Stimulated activated CD4-positive, alpha-beta T cell treated with anti-CD3 and anti-CD28 coated beads, Interleukin-2, amount 100 ng/mL, for 24 hours (primary cell): ENCODE measurements at regions not wholly inside any gene's neighbourhood (a gene's known extent, or its start where the extent isn't known, plus 50 kb on each side); places are given as distances from the start of the nearest gene placed in this dataset.

Experiments used
- DNase-seq, 2 donors: peaks; one replicate each; pipeline ENCODE4 v3.0.0-alpha.2; 2020

DNA sequence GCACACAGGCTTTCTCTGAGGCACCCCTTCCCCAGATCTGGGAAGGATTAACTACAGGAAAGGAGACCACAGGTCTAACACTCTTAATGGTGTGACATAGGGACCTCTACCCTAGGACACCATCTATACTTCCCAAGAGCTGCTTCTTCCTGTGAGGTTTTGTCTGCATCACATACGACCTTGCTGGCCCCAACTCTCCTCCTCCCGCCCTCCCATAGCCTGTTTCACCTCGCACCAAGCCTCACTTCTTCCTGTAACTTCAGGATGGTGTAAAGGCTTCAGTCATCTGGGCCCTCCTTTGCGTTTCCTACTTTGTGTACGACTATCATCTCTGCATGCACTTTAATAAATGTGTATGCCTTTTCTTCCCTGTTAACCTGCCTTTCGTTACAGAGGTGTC, 274.3 kb downstream of the KLF6 start:
- no peak for DNase-seq

DNA sequence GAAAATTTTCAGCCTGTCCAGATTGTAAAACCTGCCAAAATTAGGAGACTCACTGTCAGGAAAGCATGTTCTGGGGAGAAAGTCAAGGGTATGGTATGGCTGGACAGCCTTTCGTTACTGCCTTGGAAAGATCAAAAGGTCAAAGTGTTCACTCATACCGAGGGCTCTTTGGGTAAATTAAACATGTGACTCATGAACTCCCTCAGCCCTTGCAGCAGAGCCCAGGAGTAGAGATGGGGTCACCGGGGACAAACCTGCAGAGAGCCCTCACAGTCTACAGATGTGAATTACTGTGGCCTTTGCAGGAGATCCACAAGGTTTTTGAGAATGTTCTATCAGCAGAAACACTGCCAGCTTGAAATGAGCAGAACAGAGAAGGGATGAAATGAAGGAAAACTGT, 275.7 kb downstream of the KLF6 start:
- no peak for DNase-seq

DNA sequence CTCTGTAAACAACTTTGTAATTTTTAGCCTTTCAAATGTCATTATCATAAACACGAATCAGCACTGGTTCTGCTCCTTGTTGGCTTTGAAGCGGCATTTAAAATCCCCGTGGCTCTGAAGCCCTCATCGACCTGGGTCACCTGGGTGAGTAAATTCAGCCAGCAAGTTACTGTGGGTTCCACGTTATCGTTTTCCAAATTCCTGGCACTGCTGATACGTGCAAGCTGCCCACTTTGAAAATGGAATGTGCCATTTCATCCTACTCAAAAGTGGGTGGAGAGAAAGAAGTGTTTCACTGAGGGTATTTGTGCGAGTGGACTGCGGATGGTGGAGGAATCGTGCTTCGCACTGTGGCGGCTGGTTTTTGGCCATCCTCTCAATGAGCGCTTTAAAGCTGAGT, 281.7 kb downstream of the KLF6 start:
- DNase-seq = no peak

DNA sequence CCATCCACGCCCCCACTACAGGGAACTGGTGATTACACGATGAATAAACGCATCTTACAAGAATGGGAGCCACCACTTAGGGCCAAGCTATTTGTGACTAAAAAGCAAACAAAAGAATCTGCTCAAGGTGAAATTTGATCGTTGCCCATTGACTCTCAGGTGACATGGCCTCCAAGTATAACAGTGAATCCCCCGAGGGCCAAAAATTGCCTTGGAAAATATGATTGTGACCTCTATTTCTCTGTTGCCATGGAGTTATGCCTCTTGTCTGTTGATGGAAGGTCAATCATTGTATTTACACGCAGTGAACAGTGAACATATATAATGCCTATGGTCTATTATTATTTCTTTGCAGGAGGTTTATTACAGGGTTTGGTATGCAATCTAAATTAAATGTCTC, 282.3 kb downstream of the KLF6 start:
- DNase-seq = no peak

DNA sequence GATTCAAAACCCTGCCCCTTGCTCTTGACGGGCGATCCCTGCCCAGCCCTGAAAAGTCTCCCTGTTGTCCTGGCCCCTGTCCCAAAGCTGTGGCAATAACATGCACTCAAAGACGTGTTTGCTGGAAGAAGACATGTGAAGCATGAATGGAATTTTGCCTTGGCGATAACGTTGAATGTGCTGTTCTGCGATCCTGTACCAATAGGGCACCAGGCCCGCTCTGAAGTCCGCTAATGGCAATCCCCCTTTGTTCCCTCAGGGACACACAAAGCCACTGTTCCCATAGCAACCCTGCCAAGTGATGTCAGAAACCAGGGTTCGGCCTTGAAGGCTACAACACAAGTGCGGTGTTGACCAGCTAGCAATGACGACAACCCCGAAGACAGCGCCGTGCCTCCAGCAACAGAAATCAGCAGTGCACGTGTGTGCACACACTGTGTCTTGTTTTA, 284.6 kb downstream of the KLF6 start:
- DNase-seq = no peak

DNA sequence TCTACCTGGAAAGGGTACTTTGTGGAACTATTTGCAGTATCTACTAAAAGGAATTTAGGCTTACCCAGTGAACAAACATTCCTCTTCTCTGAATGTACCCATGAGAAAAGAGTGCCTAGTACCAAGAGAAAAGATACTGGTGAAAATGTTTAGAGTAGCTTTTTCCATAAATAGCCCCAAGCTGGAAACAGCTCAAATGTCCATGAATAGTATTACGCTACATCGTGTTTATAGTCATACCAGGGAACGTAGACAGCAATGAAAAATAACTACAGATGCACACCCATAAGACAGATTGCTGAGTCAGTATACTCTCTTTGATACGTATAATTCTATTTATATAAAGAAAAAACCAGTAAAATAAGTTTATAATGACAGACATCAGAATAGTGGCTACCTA, 285.9 kb downstream of the KLF6 start:
- DNase-seq = no peak

DNA sequence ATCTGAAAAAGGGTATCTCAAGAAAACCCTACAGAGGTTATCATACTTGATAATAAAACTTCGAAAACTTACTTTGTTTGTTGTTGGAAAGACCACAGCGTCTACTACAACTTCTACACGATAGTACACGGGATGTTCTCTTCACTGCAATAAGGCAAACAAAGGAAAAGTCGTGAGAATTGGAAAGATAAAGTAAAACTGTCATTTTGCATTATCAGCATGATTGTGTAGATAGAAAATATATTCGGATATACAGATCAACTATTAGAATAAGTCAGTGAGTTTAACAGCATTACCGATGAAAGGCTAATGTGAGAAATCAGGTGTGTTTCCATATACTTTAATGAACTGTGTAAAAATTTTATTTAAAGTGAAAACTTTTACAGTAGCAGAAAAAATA, 287.4 kb downstream of the KLF6 start:
- DNase-seq = no peak

DNA sequence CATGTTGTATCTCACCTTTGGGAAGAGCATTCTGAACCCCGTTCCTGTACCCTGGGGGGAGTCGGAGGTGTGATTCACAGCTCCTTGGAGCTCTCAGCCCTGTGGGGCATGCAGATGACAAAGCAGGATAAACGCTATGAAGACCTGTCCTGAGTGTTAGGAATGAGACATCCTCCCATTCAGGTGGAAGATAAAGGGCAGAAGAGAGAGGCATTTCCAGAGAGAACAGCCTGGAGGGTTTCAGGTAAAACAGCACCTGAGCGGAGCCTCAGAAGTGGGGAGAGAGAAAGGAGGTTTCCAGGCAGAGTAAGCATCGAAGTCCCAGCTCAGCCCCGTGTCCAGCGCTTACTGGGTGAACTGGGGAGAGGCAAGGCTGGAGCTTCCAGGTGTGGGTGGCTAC, 288.9 kb downstream of the KLF6 start:
- no peak for DNase-seq

DNA sequence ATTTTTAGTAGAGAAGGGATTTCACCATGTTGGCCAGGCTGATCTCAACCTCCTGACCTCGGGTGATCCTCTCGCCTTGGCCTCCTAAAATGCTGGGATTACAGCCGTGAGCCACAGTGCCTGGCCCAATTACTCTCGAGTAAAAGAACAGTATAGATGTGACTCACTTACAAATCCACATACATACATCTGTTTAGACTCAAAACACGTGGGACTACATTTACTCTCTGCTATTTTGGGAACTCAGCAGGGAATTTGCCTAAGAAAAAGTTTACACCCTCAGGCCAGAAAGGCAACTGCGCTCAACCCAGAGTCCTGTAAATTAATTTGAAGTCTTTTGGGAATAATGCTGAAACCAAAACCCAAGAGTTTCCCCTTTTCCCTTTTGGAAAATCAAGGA, 289.7 kb downstream of the KLF6 start:
- no peak for DNase-seq

DNA sequence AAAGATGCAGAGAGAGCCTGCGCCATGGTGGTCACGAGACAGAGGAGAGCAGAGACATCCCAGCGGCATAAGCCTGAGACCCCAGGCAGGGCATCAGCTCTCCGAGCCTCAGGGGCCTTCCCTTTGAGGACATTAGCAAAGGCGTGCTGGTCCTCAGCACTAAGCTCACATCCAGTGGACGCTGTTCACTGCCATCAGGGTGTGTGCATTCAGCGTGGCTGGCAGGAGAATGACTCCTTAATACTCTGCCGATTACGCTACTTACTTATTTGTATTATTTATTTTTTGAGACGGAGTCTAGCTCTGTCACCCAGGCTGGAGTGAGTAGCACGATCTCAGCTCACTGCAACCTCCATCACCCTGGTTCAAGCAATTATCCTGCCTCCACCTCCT, 290.2 kb downstream of the KLF6 start:
- no peak for DNase-seq

DNA sequence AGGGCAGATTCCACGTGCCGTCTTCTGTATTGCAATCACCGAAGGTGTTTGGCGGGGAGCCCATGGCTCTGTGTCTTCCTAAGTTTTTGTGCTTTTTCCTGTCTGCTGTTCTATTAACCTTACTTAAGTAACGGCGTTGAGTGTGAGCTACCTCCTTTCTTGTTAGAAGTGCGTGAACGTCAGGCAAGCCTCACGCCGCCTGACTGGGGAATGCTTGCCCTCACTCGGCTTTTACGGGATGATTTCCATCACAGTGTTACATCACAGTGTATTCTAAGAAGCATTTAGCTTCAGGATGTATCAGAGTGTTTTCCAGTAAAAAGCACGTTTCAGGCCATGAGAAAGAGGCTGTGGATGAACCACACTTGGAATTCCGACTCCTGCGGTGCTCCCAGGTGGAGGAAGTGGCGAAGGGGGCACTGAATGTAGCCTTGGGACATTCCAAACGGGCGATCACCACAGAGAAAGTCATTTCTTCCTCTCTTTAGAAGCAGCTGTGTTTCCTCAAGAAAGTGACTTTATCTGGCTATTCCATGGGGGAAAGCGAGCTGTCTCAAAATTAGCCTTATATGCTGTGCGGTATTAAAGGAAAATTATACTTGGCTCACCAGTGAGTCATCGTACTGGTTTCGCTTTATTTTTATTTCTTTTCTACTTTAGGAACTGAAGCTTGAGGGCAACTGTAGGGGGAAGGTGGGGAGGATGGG, 290.7 kb downstream of the KLF6 start:
- DNase-seq = no peak

DNA sequence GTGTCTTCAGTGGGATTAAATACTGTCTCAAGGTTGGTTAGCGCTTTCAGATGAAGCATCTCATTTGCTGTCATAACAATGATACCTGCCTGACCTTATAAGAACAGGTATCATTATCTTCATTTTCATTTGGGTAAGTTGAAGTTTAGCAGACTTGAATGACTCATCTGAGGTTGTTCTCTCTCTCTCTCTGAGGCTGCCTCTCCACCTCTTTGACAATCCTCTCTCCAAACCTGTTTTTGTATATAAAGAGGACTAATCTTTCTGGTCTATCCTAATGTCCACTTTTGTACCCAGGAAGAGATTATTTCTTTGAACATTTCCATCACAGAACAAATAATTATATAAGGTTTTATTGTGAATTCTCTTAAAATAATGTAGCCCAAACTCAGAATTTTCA, 291.4 kb downstream of the KLF6 start:
- no peak for DNase-seq

DNA sequence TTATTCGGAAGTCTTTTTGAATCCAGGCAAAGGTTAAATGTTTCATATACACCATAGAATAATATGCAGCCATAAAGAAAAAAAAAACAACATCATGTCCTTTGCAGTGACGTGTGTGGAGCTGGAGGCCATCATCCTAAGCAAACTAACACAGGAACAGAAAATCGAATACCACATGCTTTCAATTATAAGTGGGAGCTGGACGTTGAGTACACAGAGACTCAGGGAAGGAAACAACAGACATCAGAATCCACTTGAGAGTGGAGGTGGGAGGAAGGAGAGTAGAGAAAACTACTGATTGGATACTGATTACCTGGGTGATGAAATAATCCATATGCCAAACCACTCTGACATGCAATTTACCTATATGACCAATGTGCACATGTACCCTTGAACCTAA, 293.4 kb downstream of the KLF6 start:
- DNase-seq = no peak

DNA sequence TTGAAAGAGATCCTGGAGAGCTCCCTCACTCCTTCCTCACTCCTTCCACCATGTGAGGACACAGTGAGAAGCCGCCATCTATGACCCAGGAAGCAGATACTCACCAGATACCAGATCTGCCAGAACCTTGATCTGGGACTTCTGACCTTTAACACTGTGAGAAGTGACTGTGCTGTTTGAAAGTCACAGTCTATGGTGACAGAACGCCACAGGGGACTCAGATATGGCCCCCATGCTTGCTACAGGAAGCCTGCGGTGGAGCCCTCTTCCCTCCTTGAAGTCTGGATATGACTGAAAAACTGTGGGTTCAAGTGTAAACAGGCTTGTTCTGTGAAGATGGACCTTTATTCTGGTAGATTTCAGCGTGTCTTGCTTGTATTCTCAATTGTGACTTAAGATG, 297.8 kb downstream of the KLF6 start:
- no peak for DNase-seq

DNA sequence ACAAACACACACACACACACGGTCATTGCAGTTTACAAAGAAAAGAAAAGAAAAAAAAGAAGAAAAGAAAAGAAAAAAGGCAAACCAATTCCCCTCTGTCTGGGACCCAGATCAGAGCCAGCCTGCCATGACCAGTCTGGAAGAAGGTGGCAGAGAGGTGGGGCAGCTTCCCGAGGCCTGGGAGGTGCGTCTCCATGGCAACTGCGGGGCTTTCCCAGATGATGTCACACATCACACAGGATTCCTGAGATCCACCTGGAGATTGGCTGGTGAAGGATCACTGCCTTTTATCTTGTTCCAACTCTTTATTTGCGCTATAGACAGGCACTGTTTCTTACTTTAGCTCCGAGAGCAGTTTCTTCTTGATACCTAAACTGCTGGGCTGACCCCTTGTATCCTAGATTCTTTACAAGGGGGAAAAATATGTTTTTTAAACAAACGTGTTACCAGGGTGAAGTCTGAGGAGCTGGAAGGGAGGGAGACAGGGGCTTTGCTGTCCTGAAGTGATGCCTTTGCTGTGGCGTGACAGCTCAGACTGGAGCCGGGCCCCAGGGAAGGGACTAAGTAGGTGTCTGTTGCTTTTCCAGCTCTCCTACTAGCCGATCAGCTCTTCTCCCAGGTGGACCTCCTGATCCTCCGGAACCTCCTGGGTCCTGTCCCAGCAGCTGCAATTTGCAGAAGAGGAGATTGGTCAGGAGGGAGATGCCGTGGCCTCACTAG, 298.5 kb downstream of the KLF6 start:
- DNase-seq = no peak

DNA sequence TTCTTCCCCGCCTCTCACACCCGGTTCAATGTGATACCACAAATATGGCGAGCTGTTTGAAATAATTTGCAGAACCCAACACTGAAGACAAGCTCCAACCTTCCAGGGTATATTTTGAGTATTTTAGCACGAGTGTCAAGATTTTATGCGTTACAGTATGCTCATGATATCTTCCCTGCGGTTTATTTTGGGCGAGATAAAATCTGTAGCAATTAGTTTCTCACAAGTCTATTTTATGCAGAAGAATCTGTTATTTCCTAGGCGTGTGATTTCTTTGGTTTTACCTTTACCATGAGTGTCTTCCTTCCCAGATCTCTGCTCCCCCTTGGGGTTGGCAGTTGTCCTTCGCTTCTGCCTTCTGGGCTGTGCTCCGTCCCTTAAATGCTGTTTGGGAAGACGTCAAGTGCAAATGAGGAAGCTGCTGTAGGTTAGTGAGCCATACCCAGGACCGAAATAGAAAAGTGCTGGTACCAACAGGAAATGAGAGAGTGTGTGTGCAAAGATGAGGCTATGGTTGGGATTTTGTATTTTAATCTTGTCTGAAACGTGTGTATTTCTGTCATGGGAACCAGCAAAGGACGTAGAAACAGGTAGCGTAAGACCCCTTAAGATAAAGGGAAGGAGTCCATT, 299.8 kb downstream of the KLF6 start:
- DNase-seq = no peak

DNA sequence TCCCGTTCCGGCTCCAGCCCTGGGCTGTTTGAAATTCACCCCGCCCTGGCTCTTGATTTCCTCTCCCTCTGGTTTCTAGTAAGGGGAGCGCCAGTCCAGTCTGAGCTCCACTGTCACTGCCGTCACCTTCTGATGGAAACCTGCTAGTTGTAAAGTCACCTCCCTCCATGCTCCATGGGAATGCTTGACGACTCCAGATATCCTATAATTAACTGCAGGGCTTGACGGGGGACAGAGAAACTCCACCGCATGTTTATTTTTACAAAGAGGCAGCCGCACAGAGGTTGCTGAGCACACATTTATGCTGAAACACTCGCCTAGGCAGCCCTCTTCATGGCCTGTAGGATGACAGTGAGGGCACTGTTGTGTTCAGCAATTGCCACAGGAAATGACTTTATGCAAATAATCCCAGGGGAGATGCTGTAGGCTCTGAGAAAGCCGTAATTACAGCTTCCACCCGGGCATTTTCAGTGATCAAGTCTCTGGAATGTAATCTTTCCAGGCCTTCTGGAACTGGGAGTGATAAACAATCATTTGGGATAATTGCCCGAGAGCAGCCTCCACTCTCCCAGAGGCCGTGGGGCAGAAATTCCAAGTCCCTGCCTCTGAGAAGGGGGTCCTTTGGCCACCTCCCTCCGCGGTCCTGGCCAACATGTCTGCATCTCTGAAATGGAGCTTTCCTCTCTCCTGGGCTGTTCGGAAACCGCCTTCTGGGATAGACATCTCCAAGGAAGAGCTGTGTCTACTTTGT, 300.5 kb downstream of the KLF6 start:
- DNase-seq = no peak

DNA sequence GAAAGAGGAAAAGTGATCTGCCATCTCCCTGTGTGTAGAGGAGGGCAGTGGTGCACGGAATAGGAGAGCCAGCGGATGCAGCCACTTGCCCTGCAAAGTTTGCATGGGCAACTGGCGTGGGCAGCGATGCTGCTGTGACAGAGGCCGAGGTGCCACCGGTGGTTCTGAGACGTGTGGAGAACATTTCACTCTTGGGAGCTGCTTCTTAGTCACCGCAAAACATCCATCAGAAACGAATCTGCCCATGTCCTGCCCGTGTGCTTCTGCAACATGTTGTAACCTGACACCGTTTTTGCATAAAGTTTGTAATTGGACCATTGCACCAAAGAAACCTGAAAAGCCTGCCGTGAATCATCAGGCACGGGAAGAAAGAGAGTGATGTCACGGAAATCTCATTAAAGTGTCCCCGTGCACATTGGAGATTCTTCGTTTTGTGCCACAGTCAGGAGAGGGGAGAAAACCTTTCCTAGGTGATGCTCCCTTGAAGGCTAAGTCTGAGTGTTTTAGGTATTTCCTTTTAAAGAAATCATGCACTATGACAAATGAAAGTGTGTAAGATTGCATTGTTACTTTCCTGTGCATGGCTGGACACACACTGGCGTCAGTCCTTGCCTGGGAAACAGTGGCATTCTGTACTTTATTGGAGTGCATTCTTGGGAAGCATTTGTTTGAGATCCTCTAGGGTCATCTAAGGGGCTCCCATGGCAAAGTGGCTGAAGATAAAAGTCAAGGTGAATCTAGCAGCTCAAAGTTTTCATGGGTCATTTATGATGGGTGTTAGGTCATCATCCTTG, 302.6 kb downstream of the KLF6 start:
- no peak for DNase-seq

DNA sequence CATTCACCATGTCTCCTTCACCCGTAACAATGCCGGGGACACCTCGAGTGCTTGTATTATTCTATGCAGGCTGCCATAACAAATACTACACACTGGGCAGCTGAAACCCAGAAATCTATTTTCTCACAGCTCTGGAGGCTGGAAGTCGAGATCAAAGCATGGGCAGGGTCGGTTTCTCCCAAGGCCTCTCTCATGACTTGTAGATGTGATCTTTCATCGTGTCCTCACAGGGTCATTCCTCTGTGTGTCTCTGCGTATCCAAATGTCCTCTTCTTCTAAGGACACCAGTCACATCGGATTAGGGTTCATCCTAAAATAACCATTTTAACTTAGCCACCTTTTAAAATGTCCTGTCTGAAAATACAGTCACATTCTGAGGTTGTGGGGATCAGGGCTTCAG, 303.5 kb downstream of the KLF6 start:
- no peak for DNase-seq

DNA sequence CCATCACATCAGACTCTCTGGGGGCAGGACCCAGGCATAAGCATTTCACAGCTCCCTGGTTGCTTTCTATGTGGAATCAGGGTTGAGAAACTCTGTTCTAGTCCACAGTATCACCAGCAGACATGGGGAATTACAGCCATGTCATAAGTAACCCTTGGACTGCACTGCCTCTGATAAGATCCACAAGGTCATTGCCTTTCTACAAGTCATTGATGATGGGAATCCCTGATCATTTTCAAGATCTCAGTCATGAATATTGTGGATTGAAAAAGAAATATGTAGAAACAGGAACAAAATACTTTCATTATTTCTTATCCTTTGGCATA, 304.1 kb downstream of the KLF6 start:
- no peak for DNase-seq

DNA sequence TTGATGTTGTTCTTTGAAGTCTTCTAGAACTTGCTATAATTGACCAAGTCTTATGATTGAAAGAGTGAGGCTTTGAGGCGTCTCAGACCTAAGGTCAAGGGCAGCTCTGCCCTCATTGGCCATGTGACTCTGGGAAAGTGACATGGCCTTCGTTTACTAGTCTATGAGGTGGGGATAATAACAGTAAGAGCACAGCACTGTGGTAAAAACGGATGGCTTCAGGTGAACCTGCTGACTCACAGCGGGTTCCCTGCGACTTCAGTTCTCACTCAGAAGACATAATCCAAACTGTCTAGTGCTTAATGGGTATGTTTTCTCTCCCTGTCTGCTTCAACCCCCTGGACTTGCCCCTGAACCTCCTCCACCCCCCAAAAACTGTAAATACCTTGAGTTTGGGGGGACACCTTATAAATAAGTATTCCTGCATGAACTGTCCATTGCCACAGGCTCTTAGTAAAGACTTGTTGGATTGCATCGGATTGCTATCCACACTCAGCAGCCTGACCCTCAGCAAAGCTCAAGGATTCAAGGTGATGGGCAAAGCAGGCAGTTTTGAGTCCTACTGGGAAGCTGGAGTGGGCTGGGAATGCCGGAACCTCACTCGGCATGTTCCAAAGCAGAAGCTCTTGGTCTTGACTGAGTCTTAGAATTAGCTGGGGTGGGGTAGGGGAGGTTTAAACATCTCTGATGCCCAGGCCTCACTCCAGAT, 304.6 kb downstream of the KLF6 start:
- DNase-seq = no peak

DNA sequence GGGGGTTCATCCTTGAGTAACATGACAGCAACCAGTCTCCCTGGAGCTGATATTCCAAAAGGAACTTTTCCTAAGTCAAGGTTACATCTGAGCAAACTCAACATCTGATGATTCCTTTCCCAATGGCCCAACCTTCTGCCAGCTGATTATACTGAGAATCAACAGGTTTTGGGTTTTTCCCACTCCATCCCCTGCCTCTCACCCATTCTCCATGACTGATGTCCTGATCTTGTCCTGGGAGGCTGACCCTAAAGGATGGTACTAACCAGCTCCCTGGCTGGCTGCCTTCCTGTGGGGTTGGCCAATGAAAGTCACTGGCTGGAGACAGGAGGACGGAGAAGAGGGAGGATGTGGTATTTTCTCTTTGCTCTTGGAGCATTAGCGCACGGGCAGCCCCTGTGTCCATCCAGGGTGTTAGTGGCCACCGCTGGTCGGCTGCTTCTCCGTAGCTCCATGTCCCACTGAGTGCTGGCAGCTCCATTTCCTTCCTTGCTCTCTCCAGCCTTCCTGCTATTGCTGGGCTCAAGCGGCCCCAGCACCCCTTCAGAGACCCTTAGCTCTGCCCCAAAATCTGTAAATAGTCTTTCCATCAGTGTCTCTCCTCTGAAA, 306.2 kb upstream of the PITRM1 start:
- DNase-seq = no peak
